ENCODE measurements at regions not wholly inside any gene's neighbourhood (a gene's known extent, or its start where the extent isn't known, plus 50 kb on each side); places are given as distances from the start of the nearest gene placed in this dataset.

GRCh38 chr3:43872901-43873300 lies 182.2 kb downstream of the ABHD5 start:
- no peak overlapping the region for H3K9ac ChIP-seq (ENCODE audit: control insufficient read depth, extremely low read depth, insufficient read depth, low read length)
- H3K4me3 ChIP-seq (ENCODE audit: control insufficient read depth in 2 of 3, extremely low read depth in 1 of 3, insufficient read depth in 2 of 3, low read depth in 1 of 3, low read length in 3 of 3) = no peak overlapping the region
- peak overlapping the region; percentile 55 for H3K4me2 ChIP-seq (ENCODE audit: control insufficient read depth, extremely low read depth, insufficient read depth, low read depth, low read length)
- H3K79me2 ChIP-seq (ENCODE audit: control insufficient read depth, insufficient read depth, low read length) = no peaks in the 10 kb centered on the region
- no peaks in the 10 kb centered on the region for H3K9me3 ChIP-seq (ENCODE audit: control insufficient read depth, low read depth, low read length)
- no peak for DNase-seq (ENCODE audit: low read depth, low spot score)
- H2AFZ ChIP-seq (ENCODE audit: control insufficient read depth, low read length) = peak overlapping the region; percentile 16
- dilution Hi-C loops (cut with MboI; ENCODE audit: extremely low pct_ligation_motif_present, low sequenced_read_pairs) = no loop called here
- H3K36me3 ChIP-seq (ENCODE audit: control insufficient read depth in 2 of 2, extremely low read depth in 1 of 2, insufficient read depth in 2 of 2, low read length in 2 of 2) = no peaks in the 10 kb centered on the region
- H3K9me1 ChIP-seq (ENCODE audit: control insufficient read depth, extremely low read depth, insufficient read depth, low read length) = no peaks in the 10 kb centered on the region
- no peaks in the 10 kb centered on the region for H3K27me3 ChIP-seq (ENCODE audit: control insufficient read depth, extremely low read depth, insufficient read depth, low read length)
- FAIRE-seq = peak; percentile 74
- no peaks in the 10 kb centered on the region for H4K20me1 ChIP-seq (ENCODE audit: control insufficient read depth, extremely low read depth, insufficient read depth, low read length)
- TF ChIP-seq CTCF (optimal IDR thresholded peaks at IDR 0.05 in 1 of 3, IDR thresholded peaks at IDR 0.05 in 1 of 3, conservative IDR thresholded peaks at IDR 0.05 in 1 of 3; ENCODE audit: extremely low read depth in 1 of 3, insufficient read depth in 2 of 3, low read length in 3 of 3) (no peak), EZH2 (IDR thresholded peaks at IDR 0.05; ENCODE audit: low read length) (no peak)
- peak overlapping the region; percentile 75 for H3K27ac ChIP-seq (ENCODE audit: control insufficient read depth, insufficient read depth, low read length)
- peaks cover 63% of the 10 kb centered on the region for H3K4me1 ChIP-seq (ENCODE audit: control insufficient read depth, extremely low read depth, insufficient read depth, low read length)

- Histone ChIP-seq H3K79me2 (ENCODE audit: control insufficient read depth, insufficient read depth, low read length) (no peaks in the 10 kb centered on the region), H3K36me3 (ENCODE audit: control insufficient read depth in 2 of 2, extremely low read depth in 1 of 2, insufficient read depth in 2 of 2, low read length in 2 of 2) (no peaks in the 10 kb centered on the region), H3K9me1 (ENCODE audit: control insufficient read depth, extremely low read depth, insufficient read depth, low read length) (no peaks in the 10 kb centered on the region), H3K27me3 (ENCODE audit: control insufficient read depth, extremely low read depth, insufficient read depth, low read length) (no peaks in the 10 kb centered on the region), H3K9ac (ENCODE audit: control insufficient read depth, extremely low read depth, insufficient read depth, low read length) (no peak overlapping the region), H4K20me1 (ENCODE audit: control insufficient read depth, extremely low read depth, insufficient read depth, low read length) (no peaks in the 10 kb centered on the region), H3K9me3 (ENCODE audit: control insufficient read depth, low read depth, low read length) (no peaks in the 10 kb centered on the region), H2AFZ (ENCODE audit: control insufficient read depth, low read length) (no peak overlapping the region), H3K4me2 (ENCODE audit: control insufficient read depth, extremely low read depth, insufficient read depth, low read depth, low read length) (peak overlapping the region; percentile 47), H3K4me1 (ENCODE audit: control insufficient read depth, extremely low read depth, insufficient read depth, low read length) (peaks cover 61% of the 10 kb centered on the region), H3K27ac (ENCODE audit: control insufficient read depth, insufficient read depth, low read length) (peak overlapping the region; percentile 36), H3K4me3 (ENCODE audit: control insufficient read depth in 2 of 3, extremely low read depth in 1 of 3, insufficient read depth in 2 of 3, low read depth in 1 of 3, low read length in 3 of 3) (no peak overlapping the region)
- DNase-seq (ENCODE audit: low read depth, low spot score) (no peak), FAIRE-seq (no peak)
- dilution Hi-C loops (cut with MboI; ENCODE audit: extremely low pct_ligation_motif_present, low sequenced_read_pairs) = no loop called here
- TF ChIP-seq EZH2 (IDR thresholded peaks at IDR 0.05; ENCODE audit: low read length) = no peak
- TF ChIP-seq CTCF (optimal IDR thresholded peaks at IDR 0.05 in 1 of 3, IDR thresholded peaks at IDR 0.05 in 1 of 3, conservative IDR thresholded peaks at IDR 0.05 in 1 of 3; ENCODE audit: extremely low read depth in 1 of 3, insufficient read depth in 2 of 3, low read length in 3 of 3) = no peak
Measured at GRCh38 chr3:43873723-43874122, 183.0 kb downstream of the ABHD5 start.

Measured in keratinocyte (primary cell).